GM23338 (cell line): ENCODE measurements at regions not wholly inside any gene's neighbourhood (a gene's known extent, or its start where the extent isn't known, plus 50 kb on each side); places are given as distances from the start of the nearest gene placed in this dataset.

Experiments used
- ATAC-seq: fragments of 200-7000 bp; cut with Tn5 transposase; 3 replicates; pipeline ENCODE4 v1.9.1; 2020
- DNase-seq: peaks from one replicate; pipeline ENCODE4 v3.0.0-alpha.2; 2015; ENCODE audit warnings: low spot score
- H2AFZ ChIP-seq: fragments of 200-600 bp; sonication (generic); 2 replicates; pipeline ENCODE4 v1.8.0; 2016; ENCODE audit warnings: antibody characterized with exemption, mild to moderate bottlenecking, moderate library complexity
- H3F3A ChIP-seq: fragments of 200-600 bp; sonication (generic); replicated peaks from 2 replicates; pipeline ENCODE4 v1.8.0; 2017; ENCODE audit warnings: antibody characterized with exemption, mixed run types, low read depth
- H3K27ac ChIP-seq: fragments of 200-600 bp; sonication (generic); 2 replicates; pipeline ENCODE4 v1.6.1; 2016; ENCODE audit warnings: low read depth
- H3K27me3 ChIP-seq: fragments of 200-600 bp; sonication (generic); 2 replicates; pipeline ENCODE4 v1.8.0; 2016; ENCODE audit warnings: mild to moderate bottlenecking, mixed run types, moderate library complexity; ENCODE audit not compliant: insufficient read depth
- H3K36me3 ChIP-seq: fragments of 200-600 bp; sonication (generic); 2 replicates; pipeline ENCODE4 v1.8.0; 2016; ENCODE audit warnings: mild to moderate bottlenecking; ENCODE audit not compliant: insufficient read depth
- H3K4me1 ChIP-seq: fragments of 200-600 bp; sonication (generic); 2 replicates; pipeline ENCODE4 v1.8.0; 2016; ENCODE audit warnings: mild to moderate bottlenecking, moderate library complexity; ENCODE audit not compliant: insufficient read depth
- H3K4me2 ChIP-seq: fragments of 200-600 bp; sonication (generic); 2 replicates; pipeline ENCODE4 v1.7.1; 2017; ENCODE audit warnings: mixed run types
- H3K4me3 ChIP-seq: fragments of 200-600 bp; sonication (generic); 2 replicates; pipeline ENCODE4 v1.6.1; 2016; ENCODE audit warnings: mixed run types
- H3K79me2 ChIP-seq: fragments of 200-600 bp; sonication (generic); replicated peaks from 2 replicates; pipeline ENCODE4 v1.8.0; 2017; ENCODE audit warnings: mild to moderate bottlenecking; ENCODE audit not compliant: insufficient read depth
- H3K9me2 ChIP-seq: fragments of 200-600 bp; sonication (generic); 2 replicates; pipeline ENCODE4 v1.8.0; 2017; ENCODE audit not compliant: insufficient read depth
- H4K20me1 ChIP-seq: fragments of 200-600 bp; sonication (generic); replicated peaks from 2 replicates; pipeline ENCODE4 v1.8.0; 2017; ENCODE audit warnings: mild to moderate bottlenecking; ENCODE audit not compliant: insufficient read depth
- H3K27ac Mint-ChIP-seq: 2 replicates; pipeline ENCODE4 v1.8.0; 2020; ENCODE audit warnings: inconsistent platforms, mild to moderate bottlenecking, moderate library complexity, mixed read lengths
- H3K27me3 Mint-ChIP-seq: 3 replicates; pipeline ENCODE4 v1.8.0; 2022; ENCODE audit warnings: low read depth, mild to moderate bottlenecking, moderate library complexity, mixed read lengths, inconsistent platforms; ENCODE audit not compliant: insufficient read depth, poor library complexity
- H3K36me3 Mint-ChIP-seq: 3 replicates; pipeline ENCODE4 v1.8.0; 2021; ENCODE audit warnings: low read depth, mild to moderate bottlenecking, inconsistent platforms, moderate library complexity, mixed read lengths
- H3K4me1 Mint-ChIP-seq: 3 replicates; pipeline ENCODE4 v1.8.0; 2020; ENCODE audit warnings: mild to moderate bottlenecking, inconsistent platforms, mixed read lengths
- H3K4me3 Mint-ChIP-seq: 3 replicates; pipeline ENCODE4 v1.8.0; 2021; ENCODE audit warnings: moderate library complexity, mild to moderate bottlenecking, inconsistent platforms, mixed read lengths
- H3K9me3 Mint-ChIP-seq: 3 replicates; pipeline ENCODE4 v1.8.0; 2020; ENCODE audit warnings: moderate library complexity, mild to moderate bottlenecking, inconsistent platforms, mixed read lengths
- CREB1 ChIP-seq: fragments of 250-450 bp; sonication (Bioruptor Pico); IDR thresholded peaks from 2 replicates; pipeline ENCODE4 v1.5.0; 2020; ENCODE audit warnings: low read depth, mild to moderate bottlenecking, moderate library complexity
- EZH2 ChIP-seq: fragments of 200-600 bp; sonication (generic); IDR thresholded peaks from one replicate; pipeline ENCODE4 v1.8.0; 2017; ENCODE audit warnings: antibody characterized with exemption, mild to moderate bottlenecking, low read depth; ENCODE audit not compliant: unreplicated experiment
- EZH2phosphoT487 ChIP-seq: fragments of 200-600 bp; sonication (generic); IDR thresholded peaks from one replicate; pipeline ENCODE4 v1.8.1; 2018; ENCODE audit warnings: antibody characterized with exemption; ENCODE audit not compliant: unreplicated experiment
- JUNB ChIP-seq: IDR thresholded peaks from one replicate; pipeline ENCODE4 v1.6.1; 2016; ENCODE audit warnings: antibody characterized with exemption; ENCODE audit not compliant: unreplicated experiment
- NANOG ChIP-seq: IDR thresholded peaks from 2 replicates; pipeline ENCODE4 v1.6.1; 2016; ENCODE audit warnings: antibody characterized with exemption, borderline replicate concordance
- POLR2AphosphoS5 ChIP-seq: IDR thresholded peaks from 2 replicates; pipeline ENCODE4 v1.6.1; 2016; ENCODE audit warnings: antibody characterized with exemption, low read depth
- STAT1 ChIP-seq: IDR thresholded peaks from one replicate; pipeline ENCODE4 v1.6.1; 2016; ENCODE audit warnings: antibody characterized with exemption; ENCODE audit not compliant: unreplicated experiment
- ZNF114 ChIP-seq: fragments of 250-450 bp; sonication (Bioruptor Pico); IDR thresholded peaks from 2 replicates; pipeline ENCODE4 v1.5.0; 2020; ENCODE audit warnings: mild to moderate bottlenecking, moderate library complexity
- ZNF331 ChIP-seq: fragments of 250-450 bp; sonication (Bioruptor Pico); IDR thresholded peaks from 2 replicates; pipeline ENCODE4 v1.5.0; 2020; ENCODE audit warnings: low read depth, mild to moderate bottlenecking, moderate library complexity
- TF ChIP-seq, protein P1 (sequence below): fragments of 250-450 bp; sonication (Bioruptor Pico); IDR thresholded peaks from 2 replicates; pipeline ENCODE4 v1.5.0; 2020; ENCODE audit warnings: mild to moderate bottlenecking, moderate library complexity
- TF ChIP-seq, protein P2 (sequence below), 2 experiments: fragments of 200-600 bp in 1 of 2; sonication (generic) in 1 of 2; conservative IDR thresholded peaks; 2 replicates each; pipeline versions ENCODE4 v1.5.1 to v1.6.1; 2016 to 2017; ENCODE audit warnings: antibody characterized with exemption in 2 of 2, low read depth in 2 of 2, mild to moderate bottlenecking in 2 of 2, moderate library complexity in 1 of 2
- TF ChIP-seq, protein P3 (sequence below): IDR thresholded peaks from one replicate; pipeline ENCODE4 v1.6.1; 2018; ENCODE audit warnings: antibody characterized with exemption; ENCODE audit not compliant: unreplicated experiment
- TF ChIP-seq, protein P4 (sequence below): IDR thresholded peaks from 2 replicates; pipeline ENCODE4 v1.6.1; 2016; ENCODE audit warnings: antibody characterized with exemption

DNA sequence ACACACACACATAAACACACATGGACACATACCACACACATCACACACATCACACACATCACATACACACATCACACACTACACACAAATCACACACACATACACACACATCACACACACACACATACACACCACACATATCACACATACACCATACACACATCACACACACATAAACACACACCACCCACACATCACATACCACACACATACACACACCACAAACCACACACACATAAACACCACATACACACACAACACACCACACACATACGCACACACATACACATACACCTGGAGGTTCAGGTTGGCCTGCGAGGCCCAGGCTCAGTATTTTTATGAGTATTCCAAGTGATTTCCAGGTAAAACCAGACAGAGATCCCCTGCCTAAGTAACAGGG is 279.5 kb downstream of the FOXL1 start:
- H3K36me3 Mint-ChIP-seq, result no peaks in the 10 kb centered on the region
- H3K4me3 Mint-ChIP-seq, result no peak overlapping the region
- Histone ChIP-seq H3K27ac (no peak overlapping the region), H4K20me1 (no peaks in the 10 kb centered on the region), H3K4me1 (no peaks in the 10 kb centered on the region), H3K27me3 (no peaks in the 10 kb centered on the region), H2AFZ (no peak overlapping the region), H3K4me3 (no peak overlapping the region), H3F3A (no peaks in the 10 kb centered on the region), H3K36me3 (no peaks in the 10 kb centered on the region), H3K4me2 (no peak overlapping the region), H3K9me2 (peaks cover 13% of the 10 kb centered on the region), H3K79me2 (no peaks in the 10 kb centered on the region)
- no peaks in the 10 kb centered on the region; the same call in 2 of the 3 replicates for H3K9me3 Mint-ChIP-seq
- TF ChIP-seq JUNB (no peak), NANOG (no peak), ZNF331 (CRISPR knock-in tag) (no peak), POLR2AphosphoS5 (no peak), EZH2 (no peak), CREB1 (CRISPR knock-in tag) (no peak), EZH2phosphoT487 (no peak), ZNF114 (no peak), STAT1 (no peak)
- TF ChIP-seq, protein P1, sequence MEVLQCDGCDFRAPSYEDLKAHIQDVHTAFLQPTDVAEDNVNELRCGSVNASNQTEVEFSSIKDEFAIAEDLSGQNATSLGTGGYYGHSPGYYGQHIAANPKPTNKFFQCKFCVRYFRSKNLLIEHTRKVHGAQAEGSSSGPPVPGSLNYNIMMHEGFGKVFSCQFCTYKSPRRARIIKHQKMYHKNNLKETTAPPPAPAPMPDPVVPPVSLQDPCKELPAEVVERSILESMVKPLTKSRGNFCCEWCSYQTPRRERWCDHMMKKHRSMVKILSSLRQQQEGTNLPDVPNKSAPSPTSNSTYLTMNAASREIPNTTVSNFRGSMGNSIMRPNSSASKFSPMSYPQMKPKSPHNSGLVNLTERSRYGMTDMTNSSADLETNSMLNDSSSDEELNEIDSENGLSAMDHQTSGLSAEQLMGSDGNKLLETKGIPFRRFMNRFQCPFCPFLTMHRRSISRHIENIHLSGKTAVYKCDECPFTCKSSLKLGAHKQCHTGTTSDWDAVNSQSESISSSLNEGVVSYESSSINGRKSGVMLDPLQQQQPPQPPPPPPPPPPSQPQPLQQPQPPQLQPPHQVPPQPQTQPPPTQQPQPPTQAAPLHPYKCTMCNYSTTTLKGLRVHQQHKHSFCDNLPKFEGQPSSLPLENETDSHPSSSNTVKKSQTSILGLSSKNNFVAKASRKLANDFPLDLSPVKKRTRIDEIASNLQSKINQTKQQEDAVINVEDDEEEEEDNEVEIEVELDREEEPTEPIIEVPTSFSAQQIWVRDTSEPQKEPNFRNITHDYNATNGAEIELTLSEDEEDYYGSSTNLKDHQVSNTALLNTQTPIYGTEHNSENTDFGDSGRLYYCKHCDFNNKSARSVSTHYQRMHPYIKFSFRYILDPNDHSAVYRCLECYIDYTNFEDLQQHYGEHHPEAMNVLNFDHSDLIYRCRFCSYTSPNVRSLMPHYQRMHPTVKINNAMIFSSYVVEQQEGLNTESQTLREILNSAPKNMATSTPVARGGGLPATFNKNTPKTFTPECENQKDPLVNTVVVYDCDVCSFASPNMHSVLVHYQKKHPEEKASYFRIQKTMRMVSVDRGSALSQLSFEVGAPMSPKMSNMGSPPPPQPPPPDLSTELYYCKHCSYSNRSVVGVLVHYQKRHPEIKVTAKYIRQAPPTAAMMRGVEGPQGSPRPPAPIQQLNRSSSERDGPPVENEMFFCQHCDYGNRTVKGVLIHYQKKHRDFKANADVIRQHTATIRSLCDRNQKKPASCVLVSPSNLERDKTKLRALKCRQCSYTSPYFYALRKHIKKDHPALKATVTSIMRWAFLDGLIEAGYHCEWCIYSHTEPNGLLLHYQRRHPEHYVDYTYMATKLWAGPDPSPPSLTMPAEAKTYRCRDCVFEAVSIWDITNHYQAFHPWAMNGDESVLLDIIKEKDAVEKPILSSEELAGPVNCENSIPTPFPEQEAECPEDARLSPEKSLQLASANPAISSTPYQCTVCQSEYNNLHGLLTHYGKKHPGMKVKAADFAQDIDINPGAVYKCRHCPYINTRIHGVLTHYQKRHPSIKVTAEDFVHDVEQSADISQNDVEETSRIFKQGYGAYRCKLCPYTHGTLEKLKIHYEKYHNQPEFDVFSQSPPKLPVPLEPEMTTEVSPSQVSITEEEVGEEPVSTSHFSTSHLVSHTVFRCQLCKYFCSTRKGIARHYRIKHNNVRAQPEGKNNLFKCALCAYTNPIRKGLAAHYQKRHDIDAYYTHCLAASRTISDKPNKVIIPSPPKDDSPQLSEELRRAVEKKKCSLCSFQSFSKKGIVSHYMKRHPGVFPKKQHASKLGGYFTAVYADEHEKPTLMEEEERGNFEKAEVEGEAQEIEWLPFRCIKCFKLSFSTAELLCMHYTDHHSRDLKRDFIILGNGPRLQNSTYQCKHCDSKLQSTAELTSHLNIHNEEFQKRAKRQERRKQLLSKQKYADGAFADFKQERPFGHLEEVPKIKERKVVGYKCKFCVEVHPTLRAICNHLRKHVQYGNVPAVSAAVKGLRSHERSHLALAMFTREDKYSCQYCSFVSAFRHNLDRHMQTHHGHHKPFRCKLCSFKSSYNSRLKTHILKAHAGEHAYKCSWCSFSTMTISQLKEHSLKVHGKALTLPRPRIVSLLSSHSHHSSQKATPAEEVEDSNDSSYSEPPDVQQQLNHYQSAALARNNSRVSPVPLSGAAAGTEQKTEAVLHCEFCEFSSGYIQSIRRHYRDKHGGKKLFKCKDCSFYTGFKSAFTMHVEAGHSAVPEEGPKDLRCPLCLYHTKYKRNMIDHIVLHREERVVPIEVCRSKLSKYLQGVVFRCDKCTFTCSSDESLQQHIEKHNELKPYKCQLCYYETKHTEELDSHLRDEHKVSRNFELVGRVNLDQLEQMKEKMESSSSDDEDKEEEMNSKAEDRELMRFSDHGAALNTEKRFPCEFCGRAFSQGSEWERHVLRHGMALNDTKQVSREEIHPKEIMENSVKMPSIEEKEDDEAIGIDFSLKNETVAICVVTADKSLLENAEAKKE, result no peak
- TF ChIP-seq, protein P2, sequence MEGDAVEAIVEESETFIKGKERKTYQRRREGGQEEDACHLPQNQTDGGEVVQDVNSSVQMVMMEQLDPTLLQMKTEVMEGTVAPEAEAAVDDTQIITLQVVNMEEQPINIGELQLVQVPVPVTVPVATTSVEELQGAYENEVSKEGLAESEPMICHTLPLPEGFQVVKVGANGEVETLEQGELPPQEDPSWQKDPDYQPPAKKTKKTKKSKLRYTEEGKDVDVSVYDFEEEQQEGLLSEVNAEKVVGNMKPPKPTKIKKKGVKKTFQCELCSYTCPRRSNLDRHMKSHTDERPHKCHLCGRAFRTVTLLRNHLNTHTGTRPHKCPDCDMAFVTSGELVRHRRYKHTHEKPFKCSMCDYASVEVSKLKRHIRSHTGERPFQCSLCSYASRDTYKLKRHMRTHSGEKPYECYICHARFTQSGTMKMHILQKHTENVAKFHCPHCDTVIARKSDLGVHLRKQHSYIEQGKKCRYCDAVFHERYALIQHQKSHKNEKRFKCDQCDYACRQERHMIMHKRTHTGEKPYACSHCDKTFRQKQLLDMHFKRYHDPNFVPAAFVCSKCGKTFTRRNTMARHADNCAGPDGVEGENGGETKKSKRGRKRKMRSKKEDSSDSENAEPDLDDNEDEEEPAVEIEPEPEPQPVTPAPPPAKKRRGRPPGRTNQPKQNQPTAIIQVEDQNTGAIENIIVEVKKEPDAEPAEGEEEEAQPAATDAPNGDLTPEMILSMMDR (conservative IDR thresholded peaks at IDR 0.05; ENCODE audit: low read depth in 2 of 2), result no peak
- TF ChIP-seq, protein P3, sequence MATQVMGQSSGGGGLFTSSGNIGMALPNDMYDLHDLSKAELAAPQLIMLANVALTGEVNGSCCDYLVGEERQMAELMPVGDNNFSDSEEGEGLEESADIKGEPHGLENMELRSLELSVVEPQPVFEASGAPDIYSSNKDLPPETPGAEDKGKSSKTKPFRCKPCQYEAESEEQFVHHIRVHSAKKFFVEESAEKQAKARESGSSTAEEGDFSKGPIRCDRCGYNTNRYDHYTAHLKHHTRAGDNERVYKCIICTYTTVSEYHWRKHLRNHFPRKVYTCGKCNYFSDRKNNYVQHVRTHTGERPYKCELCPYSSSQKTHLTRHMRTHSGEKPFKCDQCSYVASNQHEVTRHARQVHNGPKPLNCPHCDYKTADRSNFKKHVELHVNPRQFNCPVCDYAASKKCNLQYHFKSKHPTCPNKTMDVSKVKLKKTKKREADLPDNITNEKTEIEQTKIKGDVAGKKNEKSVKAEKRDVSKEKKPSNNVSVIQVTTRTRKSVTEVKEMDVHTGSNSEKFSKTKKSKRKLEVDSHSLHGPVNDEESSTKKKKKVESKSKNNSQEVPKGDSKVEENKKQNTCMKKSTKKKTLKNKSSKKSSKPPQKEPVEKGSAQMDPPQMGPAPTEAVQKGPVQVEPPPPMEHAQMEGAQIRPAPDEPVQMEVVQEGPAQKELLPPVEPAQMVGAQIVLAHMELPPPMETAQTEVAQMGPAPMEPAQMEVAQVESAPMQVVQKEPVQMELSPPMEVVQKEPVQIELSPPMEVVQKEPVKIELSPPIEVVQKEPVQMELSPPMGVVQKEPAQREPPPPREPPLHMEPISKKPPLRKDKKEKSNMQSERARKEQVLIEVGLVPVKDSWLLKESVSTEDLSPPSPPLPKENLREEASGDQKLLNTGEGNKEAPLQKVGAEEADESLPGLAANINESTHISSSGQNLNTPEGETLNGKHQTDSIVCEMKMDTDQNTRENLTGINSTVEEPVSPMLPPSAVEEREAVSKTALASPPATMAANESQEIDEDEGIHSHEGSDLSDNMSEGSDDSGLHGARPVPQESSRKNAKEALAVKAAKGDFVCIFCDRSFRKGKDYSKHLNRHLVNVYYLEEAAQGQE, result no peak
- TF ChIP-seq, protein P4, sequence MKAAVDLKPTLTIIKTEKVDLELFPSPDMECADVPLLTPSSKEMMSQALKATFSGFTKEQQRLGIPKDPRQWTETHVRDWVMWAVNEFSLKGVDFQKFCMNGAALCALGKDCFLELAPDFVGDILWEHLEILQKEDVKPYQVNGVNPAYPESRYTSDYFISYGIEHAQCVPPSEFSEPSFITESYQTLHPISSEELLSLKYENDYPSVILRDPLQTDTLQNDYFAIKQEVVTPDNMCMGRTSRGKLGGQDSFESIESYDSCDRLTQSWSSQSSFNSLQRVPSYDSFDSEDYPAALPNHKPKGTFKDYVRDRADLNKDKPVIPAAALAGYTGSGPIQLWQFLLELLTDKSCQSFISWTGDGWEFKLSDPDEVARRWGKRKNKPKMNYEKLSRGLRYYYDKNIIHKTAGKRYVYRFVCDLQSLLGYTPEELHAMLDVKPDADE, result no peak
- no peak overlapping the region for H3K27ac Mint-ChIP-seq
- H3K27me3 Mint-ChIP-seq, result no peaks in the 10 kb centered on the region
- no peaks in the 10 kb centered on the region for H3K4me1 Mint-ChIP-seq
- DNase-seq (no peak), ATAC-seq (no peak)
